Liver (tissue), 8 donors: ENCODE measurements at regions not wholly inside any gene's neighbourhood (a gene's known extent, or its start where the extent isn't known, plus 50 kb on each side); places are given as distances from the start of the nearest gene placed in this dataset.

Experiments used
- DNase-seq: peaks from one replicate; pipeline ENCODE4 v3.0.0-alpha.2; 2017; ENCODE audit warnings: low spot score
- H3K27ac ChIP-seq, 2 donors: one replicate each; pipeline ENCODE4 v1.7.0; 2013; ENCODE audit warnings: inconsistent platforms in 2 of 2, low read length in 2 of 2, control low read depth in 1 of 2, low read depth in 1 of 2, mild to moderate bottlenecking in 1 of 2
- H3K27me3 ChIP-seq, 4 donors: one replicate each; pipeline versions ENCODE4 v1.6.1 to v1.7.0; 2013; ENCODE audit warnings: low read length in 3 of 4, inconsistent platforms in 1 of 4, mild to moderate bottlenecking in 1 of 4, moderate library complexity in 1 of 4; ENCODE audit not compliant: control insufficient read depth in 4 of 4, insufficient read depth in 4 of 4
- H3K36me3 ChIP-seq, 4 donors: one replicate each; pipeline versions ENCODE4 v1.6.1 to v1.7.0; 2013; ENCODE audit warnings: low read length in 3 of 4, mild to moderate bottlenecking in 3 of 4, low read depth in 1 of 4, moderate library complexity in 1 of 4; ENCODE audit not compliant: control insufficient read depth in 4 of 4, insufficient read depth in 3 of 4
- H3K4me1 ChIP-seq, 4 donors: one replicate each; pipeline versions ENCODE4 v1.6.1 to v1.7.0; 2013; ENCODE audit warnings: low read length in 3 of 4, mild to moderate bottlenecking in 3 of 4, moderate library complexity in 1 of 4; ENCODE audit not compliant: control insufficient read depth in 4 of 4, insufficient read depth in 4 of 4
- H3K4me3 ChIP-seq, 3 donors: one replicate each; pipeline versions ENCODE4 v1.6.1 to v1.7.0; 2013; ENCODE audit warnings: low read length in 3 of 3, control low read depth in 1 of 3, low read depth in 1 of 3, mild to moderate bottlenecking in 1 of 3
- H3K9ac ChIP-seq, 2 donors: one replicate each; pipeline ENCODE4 v1.7.0; 2013; ENCODE audit warnings: low read length in 2 of 2, mild to moderate bottlenecking in 2 of 2, moderate library complexity in 2 of 2, control low read depth in 1 of 2, low read depth in 1 of 2
- H3K9me3 ChIP-seq, 4 donors: one replicate each; pipeline versions ENCODE4 v1.6.1 to v1.7.0; 2013; ENCODE audit warnings: low read length in 3 of 4; ENCODE audit not compliant: control insufficient read depth in 4 of 4
- EGR1 ChIP-seq, 2 donors: IDR thresholded peaks; 2 replicates each; pipeline ENCODE4 v1.6.1; 2016 to 2018; ENCODE audit warnings: antibody characterized with exemption in 2 of 2, low read depth in 2 of 2
- FOXA1 ChIP-seq: IDR thresholded peaks from 2 replicates; pipeline ENCODE4 v1.6.1; 2016; ENCODE audit warnings: antibody characterized with exemption
- FOXA2 ChIP-seq: IDR thresholded peaks from 2 replicates; pipeline ENCODE4 v1.6.1; 2016; ENCODE audit warnings: antibody characterized with exemption
- GABPA ChIP-seq, 2 donors: IDR thresholded peaks in 1 of 2; conservative IDR thresholded peaks in 1 of 2; 2 replicates each; pipeline ENCODE4 v1.6.1; 2016; ENCODE audit warnings: antibody characterized with exemption in 2 of 2, mild to moderate bottlenecking in 1 of 2, moderate library complexity in 1 of 2
- HNF4A ChIP-seq, 2 donors: conservative IDR thresholded peaks; 2 replicates each; pipeline ENCODE4 v1.6.1; 2016; ENCODE audit warnings: antibody characterized with exemption in 2 of 2, mild to moderate bottlenecking in 2 of 2
- HNF4G ChIP-seq: IDR thresholded peaks from 2 replicates; pipeline ENCODE4 v1.6.1; 2016; ENCODE audit warnings: antibody characterized with exemption
- JUND ChIP-seq, 2 donors: IDR thresholded peaks; 2 replicates each; pipeline ENCODE4 v1.6.1; 2016; ENCODE audit warnings: antibody characterized with exemption in 2 of 2
- NR2F2 ChIP-seq: IDR thresholded peaks from 2 replicates; pipeline ENCODE4 v1.6.1; 2016; ENCODE audit warnings: antibody characterized with exemption
- RAD21 ChIP-seq, 2 donors: IDR thresholded peaks; 2 replicates each; pipeline ENCODE4 v1.6.1; 2016; ENCODE audit warnings: antibody characterized with exemption in 2 of 2, mild to moderate bottlenecking in 2 of 2
- RXRA ChIP-seq, 2 donors: IDR thresholded peaks; 2 replicates each; pipeline ENCODE4 v1.6.1; 2017 to 2018; ENCODE audit warnings: antibody characterized with exemption in 2 of 2, mild to moderate bottlenecking in 1 of 2
- SP1 ChIP-seq: IDR thresholded peaks from 2 replicates; pipeline ENCODE4 v1.6.1; 2018; ENCODE audit warnings: antibody characterized with exemption, mild to moderate bottlenecking
- TAF1 ChIP-seq: conservative IDR thresholded peaks from 2 replicates; pipeline ENCODE4 v1.6.1; 2016; ENCODE audit warnings: antibody characterized with exemption, mild to moderate bottlenecking
- YY1 ChIP-seq: IDR thresholded peaks from 2 replicates; pipeline ENCODE4 v1.6.1; 2016; ENCODE audit warnings: antibody characterized with exemption, mild to moderate bottlenecking
- WGBS: extraction: QIAGEN DNeasy Blood & Tissue Kit; methylation state at CpG from one replicate; pipeline ENCODE4 v1.1.7; 2013; 5-methylcytosine and 5-hydroxymethylcytosine counted together
- TF ChIP-seq, protein P1 (sequence below): IDR thresholded peaks from 2 replicates; pipeline ENCODE4 v1.6.1; 2016; ENCODE audit warnings: antibody characterized with exemption
- TF ChIP-seq, protein P2 (sequence below): IDR thresholded peaks from 2 replicates; pipeline ENCODE4 v1.6.1; 2016; ENCODE audit warnings: antibody characterized with exemption, mild to moderate bottlenecking
- TF ChIP-seq, protein P3 (sequence below): IDR thresholded peaks from 2 replicates; pipeline ENCODE4 v1.6.1; 2016; ENCODE audit warnings: antibody characterized with exemption
- TF ChIP-seq, protein P4 (sequence below): fragments of 150-350 bp; IDR thresholded peaks from 2 replicates; pipeline ENCODE4 v1.5.1; 2017; ENCODE audit warnings: improper control_type of control experiment, low read depth, low read length; ENCODE audit not compliant: missing input control
- TF ChIP-seq, protein P5 (sequence below): IDR thresholded peaks from 2 replicates; pipeline ENCODE4 v1.6.1; 2016; ENCODE audit warnings: antibody characterized with exemption
- donor health status: healthy.
- donor health status: healthy.
- donor health status: healthy.
- donor health status: healthy.
- donor health status: healthy.

DNA sequence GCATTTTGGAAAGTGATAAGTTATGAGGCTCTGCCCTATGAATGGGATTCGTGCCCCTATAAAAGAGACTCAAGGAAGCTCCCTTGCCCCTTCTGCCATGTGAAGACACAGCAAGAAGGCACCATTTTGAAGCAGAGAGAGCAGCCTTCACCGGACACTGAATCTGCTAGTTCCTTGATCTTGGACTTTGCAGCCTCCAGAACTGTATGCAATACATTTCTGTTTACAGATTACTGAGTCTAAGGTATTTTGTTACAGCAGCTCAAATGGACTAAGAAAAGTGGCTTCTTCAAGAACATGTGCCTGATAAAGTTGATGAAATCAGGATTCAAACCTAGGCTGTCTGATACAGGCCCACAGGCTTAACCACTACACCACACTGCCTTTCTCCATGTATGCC, 131.6 kb upstream of the MAP3K1 start:
- no peak for DNase-seq
- Histone ChIP-seq H3K9me3 (no peaks in the 10 kb centered on the region), H3K27ac (no peak overlapping the region), H3K4me3 (no peak overlapping the region), H3K4me1 (no peaks in the 10 kb centered on the region), H3K9ac (no peak overlapping the region), H3K36me3 (no peaks in the 10 kb centered on the region), H3K27me3 (no peaks in the 10 kb centered on the region)
- TF ChIP-seq SP1, result no peak
- no peak for TF ChIP-seq HNF4G
- TF ChIP-seq HNF4A (conservative IDR thresholded peaks at IDR 0.05), result no peak
- TF ChIP-seq GABPA (IDR thresholded peaks at IDR 0.05 in 1 of 2, conservative IDR thresholded peaks at IDR 0.05 in 1 of 2), result no peak
- TF ChIP-seq, protein P1, sequence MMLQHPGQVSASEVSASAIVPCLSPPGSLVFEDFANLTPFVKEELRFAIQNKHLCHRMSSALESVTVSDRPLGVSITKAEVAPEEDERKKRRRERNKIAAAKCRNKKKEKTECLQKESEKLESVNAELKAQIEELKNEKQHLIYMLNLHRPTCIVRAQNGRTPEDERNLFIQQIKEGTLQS, result no peak
- TF ChIP-seq YY1, result no peak
- TF ChIP-seq FOXA1, result no peak
- no peak for TF ChIP-seq FOXA2
- 91% methylated on average over 2 of the region's 2 CpGs for WGBS

DNA sequence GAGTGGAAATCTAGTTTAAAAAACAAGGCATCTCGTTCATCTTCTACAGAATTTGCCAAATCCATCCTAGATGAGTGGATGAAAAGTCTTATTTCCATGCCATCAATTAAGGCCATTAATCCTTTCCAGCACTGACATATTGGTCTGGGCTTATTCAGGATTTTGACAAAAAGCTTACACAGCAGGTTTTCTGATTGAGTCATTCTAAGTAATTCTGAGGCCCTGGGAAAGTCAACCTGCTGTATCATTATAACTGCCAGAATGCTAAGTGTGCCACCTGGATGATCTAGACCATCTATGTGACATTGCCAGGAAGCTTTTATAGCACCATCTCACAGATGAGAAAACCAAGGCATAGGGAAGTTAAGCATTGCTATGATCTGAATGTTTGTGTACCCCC, 132.1 kb upstream of the MAP3K1 start:
- 97% methylated on average over 1 of the region's 1 CpG for WGBS
- H3K9me3 ChIP-seq, result no peaks in the 10 kb centered on the region
- no peak for TF ChIP-seq JUND (IDR thresholded peaks at IDR 0.05)
- no peak for TF ChIP-seq HNF4A (conservative IDR thresholded peaks at IDR 0.05)
- TF ChIP-seq NR2F2, result no peak
- no peak for TF ChIP-seq FOXA2
- no peak for TF ChIP-seq RAD21 (IDR thresholded peaks at IDR 0.05)
- TF ChIP-seq, protein P2, sequence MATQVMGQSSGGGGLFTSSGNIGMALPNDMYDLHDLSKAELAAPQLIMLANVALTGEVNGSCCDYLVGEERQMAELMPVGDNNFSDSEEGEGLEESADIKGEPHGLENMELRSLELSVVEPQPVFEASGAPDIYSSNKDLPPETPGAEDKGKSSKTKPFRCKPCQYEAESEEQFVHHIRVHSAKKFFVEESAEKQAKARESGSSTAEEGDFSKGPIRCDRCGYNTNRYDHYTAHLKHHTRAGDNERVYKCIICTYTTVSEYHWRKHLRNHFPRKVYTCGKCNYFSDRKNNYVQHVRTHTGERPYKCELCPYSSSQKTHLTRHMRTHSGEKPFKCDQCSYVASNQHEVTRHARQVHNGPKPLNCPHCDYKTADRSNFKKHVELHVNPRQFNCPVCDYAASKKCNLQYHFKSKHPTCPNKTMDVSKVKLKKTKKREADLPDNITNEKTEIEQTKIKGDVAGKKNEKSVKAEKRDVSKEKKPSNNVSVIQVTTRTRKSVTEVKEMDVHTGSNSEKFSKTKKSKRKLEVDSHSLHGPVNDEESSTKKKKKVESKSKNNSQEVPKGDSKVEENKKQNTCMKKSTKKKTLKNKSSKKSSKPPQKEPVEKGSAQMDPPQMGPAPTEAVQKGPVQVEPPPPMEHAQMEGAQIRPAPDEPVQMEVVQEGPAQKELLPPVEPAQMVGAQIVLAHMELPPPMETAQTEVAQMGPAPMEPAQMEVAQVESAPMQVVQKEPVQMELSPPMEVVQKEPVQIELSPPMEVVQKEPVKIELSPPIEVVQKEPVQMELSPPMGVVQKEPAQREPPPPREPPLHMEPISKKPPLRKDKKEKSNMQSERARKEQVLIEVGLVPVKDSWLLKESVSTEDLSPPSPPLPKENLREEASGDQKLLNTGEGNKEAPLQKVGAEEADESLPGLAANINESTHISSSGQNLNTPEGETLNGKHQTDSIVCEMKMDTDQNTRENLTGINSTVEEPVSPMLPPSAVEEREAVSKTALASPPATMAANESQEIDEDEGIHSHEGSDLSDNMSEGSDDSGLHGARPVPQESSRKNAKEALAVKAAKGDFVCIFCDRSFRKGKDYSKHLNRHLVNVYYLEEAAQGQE, result no peak
- TF ChIP-seq TAF1, result no peak
- TF ChIP-seq, protein P1, result no peak
- H3K4me3 ChIP-seq, result no peak overlapping the region
- no peak overlapping the region for H3K27ac ChIP-seq
- no peaks in the 10 kb centered on the region for H3K27me3 ChIP-seq
- no peak overlapping the region for H3K9ac ChIP-seq
- no peaks in the 10 kb centered on the region for H3K36me3 ChIP-seq
- DNase-seq, result no peak
- H3K4me1 ChIP-seq, result no peaks in the 10 kb centered on the region

DNA sequence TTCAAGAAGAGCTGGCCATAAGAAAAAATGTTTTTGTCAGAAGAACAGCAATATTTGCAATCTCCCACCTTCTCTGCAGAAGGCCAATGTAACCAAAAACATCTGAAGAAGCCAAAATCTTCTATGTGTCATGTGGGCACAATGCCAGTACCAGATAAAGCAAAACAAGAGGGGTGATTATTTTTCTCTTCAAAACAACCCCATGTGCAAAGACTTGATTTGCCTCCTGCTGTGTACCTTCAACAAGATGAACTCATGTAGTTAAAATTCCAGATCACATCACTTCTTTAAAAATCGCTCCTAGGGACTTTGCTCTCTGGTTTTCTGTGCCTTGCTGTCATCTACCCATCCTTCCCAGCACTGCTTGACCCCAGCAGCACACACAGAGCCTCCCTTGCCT, 134.0 kb upstream of the MAP3K1 start:
- no peaks in the 10 kb centered on the region for H3K27me3 ChIP-seq
- no peak for TF ChIP-seq RAD21 (IDR thresholded peaks at IDR 0.05)
- no peak for TF ChIP-seq HNF4A (conservative IDR thresholded peaks at IDR 0.05)
- TF ChIP-seq, protein P3, sequence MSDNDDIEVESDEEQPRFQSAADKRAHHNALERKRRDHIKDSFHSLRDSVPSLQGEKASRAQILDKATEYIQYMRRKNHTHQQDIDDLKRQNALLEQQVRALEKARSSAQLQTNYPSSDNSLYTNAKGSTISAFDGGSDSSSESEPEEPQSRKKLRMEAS, result no peak
- TF ChIP-seq HNF4G, result no peak
- TF ChIP-seq, protein P4, sequence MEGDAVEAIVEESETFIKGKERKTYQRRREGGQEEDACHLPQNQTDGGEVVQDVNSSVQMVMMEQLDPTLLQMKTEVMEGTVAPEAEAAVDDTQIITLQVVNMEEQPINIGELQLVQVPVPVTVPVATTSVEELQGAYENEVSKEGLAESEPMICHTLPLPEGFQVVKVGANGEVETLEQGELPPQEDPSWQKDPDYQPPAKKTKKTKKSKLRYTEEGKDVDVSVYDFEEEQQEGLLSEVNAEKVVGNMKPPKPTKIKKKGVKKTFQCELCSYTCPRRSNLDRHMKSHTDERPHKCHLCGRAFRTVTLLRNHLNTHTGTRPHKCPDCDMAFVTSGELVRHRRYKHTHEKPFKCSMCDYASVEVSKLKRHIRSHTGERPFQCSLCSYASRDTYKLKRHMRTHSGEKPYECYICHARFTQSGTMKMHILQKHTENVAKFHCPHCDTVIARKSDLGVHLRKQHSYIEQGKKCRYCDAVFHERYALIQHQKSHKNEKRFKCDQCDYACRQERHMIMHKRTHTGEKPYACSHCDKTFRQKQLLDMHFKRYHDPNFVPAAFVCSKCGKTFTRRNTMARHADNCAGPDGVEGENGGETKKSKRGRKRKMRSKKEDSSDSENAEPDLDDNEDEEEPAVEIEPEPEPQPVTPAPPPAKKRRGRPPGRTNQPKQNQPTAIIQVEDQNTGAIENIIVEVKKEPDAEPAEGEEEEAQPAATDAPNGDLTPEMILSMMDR, result no peak
- no peak for TF ChIP-seq SP1
- TF ChIP-seq TAF1, result no peak
- TF ChIP-seq JUND (IDR thresholded peaks at IDR 0.05), result no peak
- no peak for TF ChIP-seq FOXA1
- TF ChIP-seq, protein P1, result no peak
- TF ChIP-seq, protein P5, sequence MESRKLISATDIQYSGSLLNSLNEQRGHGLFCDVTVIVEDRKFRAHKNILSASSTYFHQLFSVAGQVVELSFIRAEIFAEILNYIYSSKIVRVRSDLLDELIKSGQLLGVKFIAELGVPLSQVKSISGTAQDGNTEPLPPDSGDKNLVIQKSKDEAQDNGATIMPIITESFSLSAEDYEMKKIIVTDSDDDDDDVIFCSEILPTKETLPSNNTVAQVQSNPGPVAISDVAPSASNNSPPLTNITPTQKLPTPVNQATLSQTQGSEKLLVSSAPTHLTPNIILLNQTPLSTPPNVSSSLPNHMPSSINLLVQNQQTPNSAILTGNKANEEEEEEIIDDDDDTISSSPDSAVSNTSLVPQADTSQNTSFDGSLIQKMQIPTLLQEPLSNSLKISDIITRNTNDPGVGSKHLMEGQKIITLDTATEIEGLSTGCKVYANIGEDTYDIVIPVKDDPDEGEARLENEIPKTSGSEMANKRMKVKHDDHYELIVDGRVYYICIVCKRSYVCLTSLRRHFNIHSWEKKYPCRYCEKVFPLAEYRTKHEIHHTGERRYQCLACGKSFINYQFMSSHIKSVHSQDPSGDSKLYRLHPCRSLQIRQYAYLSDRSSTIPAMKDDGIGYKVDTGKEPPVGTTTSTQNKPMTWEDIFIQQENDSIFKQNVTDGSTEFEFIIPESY, result no peak
- TF ChIP-seq YY1, result no peak
- no peak for TF ChIP-seq EGR1 (IDR thresholded peaks at IDR 0.05; ENCODE audit: low read depth in 2 of 2)
- TF ChIP-seq RXRA (IDR thresholded peaks at IDR 0.05), result no peak
- TF ChIP-seq FOXA2, result no peak
- no peak for TF ChIP-seq GABPA (IDR thresholded peaks at IDR 0.05 in 1 of 2, conservative IDR thresholded peaks at IDR 0.05 in 1 of 2)
- no peak overlapping the region for H3K9ac ChIP-seq
- H3K36me3 ChIP-seq, result no peaks in the 10 kb centered on the region
- no peak overlapping the region for H3K4me3 ChIP-seq
- DNase-seq, result no peak
- no peak overlapping the region for H3K27ac ChIP-seq
- no peaks in the 10 kb centered on the region for H3K9me3 ChIP-seq
- WGBS, result 75% methylated on average over 1 of the region's 1 CpG
- H3K4me1 ChIP-seq, result no peaks in the 10 kb centered on the region
